NCI-H2196 (cell line): ENCODE measurements at regions not wholly inside any gene's neighbourhood (a gene's known extent, or its start where the extent isn't known, plus 50 kb on each side); places are given as distances from the start of the nearest gene placed in this dataset.

Experiments
- DNase-seq: peaks from one replicate; lab custom pipeline; 2025; ENCODE audit not compliant: unreplicated experiment; lab: John Stamatoyannopoulos, UW

DNA sequence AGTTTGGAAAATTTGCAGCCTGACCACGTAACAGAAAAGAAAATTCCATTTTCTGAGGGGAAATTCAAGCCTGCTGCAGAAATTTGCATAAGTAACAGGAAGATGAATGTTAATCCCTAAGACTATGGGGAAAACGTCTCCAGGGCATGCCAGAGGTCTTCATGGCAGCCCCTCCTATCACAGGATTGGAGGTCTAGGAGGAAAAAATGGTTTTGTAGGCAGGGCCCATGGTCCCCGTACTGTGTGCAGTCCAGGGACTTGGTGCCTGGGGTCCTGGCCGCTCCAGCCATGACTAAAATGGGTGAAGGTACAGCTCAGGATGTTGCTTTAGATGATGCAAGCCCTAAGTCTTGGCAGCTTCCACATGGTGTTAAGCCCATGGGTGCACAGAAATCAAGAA lies 437.3 kb upstream of the SEMA3A start:
- no peak for DNase-seq

DNA sequence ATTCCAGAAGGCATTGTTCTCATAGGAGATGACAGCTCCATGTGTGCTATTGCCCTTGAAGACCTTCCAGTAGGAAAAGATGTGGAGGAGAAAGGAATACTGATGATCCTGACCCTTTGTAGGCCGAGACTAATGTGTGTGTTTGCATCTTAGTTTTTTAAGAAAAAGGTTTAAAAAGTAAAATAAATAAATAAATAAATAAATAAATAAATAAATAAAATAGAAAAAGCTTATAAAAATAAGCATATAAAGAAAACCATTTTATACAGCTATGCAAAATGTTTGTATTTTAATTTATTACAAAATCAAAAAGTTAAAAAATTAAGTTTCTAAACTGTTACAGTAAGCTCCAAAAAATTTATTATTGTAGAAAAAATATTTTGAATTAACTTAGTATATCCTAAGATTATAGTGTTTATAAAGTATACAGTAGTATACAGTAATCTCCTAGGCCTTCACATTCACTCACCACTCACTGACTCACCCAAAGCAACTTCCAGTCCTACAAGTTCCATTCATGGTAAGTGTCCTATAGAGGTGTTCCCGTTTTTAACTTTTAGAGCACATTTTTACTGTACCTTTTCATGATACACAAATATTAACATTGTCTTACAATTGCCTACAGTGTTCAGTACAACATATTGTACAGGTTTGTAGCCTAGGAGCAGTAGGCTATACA lies 435.2 kb upstream of the SEMA3A start:
- DNase-seq, result no peak

- DNase-seq, result no peak
Measured at GRCh38 chr7:84629216-84629615, 434.6 kb upstream of the SEMA3A start.

DNA sequence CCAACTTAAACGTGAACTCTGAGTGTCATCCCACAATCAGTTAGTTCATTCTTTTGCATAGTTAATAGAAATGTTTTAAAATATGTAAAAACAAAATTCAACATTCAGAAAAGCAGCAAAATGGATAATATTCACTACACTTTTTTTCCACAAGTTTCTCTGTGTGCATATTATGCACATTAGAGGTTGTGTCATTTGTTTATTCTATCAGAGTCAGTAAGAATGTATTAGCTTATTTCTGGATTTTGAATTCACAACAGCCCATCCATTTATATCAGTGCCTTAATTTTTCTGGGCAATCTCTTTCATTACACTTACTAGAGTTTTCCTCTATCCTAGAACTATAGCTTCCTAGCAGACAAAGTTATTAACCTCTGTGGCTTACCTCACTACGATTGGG lies 432.7 kb upstream of the SEMA3A start:
- no peak for DNase-seq

GRCh38 chr7:84624927-84625326 lies 430.3 kb upstream of the SEMA3A start:
- DNase-seq, result no peak

GRCh38 chr7:84624527-84624926 lies 429.9 kb upstream of the SEMA3A start:
- DNase-seq, result no peak

GRCh38 chr7:84617265-84618030 lies 422.9 kb upstream of the SEMA3A start:
- no peak for DNase-seq

DNA sequence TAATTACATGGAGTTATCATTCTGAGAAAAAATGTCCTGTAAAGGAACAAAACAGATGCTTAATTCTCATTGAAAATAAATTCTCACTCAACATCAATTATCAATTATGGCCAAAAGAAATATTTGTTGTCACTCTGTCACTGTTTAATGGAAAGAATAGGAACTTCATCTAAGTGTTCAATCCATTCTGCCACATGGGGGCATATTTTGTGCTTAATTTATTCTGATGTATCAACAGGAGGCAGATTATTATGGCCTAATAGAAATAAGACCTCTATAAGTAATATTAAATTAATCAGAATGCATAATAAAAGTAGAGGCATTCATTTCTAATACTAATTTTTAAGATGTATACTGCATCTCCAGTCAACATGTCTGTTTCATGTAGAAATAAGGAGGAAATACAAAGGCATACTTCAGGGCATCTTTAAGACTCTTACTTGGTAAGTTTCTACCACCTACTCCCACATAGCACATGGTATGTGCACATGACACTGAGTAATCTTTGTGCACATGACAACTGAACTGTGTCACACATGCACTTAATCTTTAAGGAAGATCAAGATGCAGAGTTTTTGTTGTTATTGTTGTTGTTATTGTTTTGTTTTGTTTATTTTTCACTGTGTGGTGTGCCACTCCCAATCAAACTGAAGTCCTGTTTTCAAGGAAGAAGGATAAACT lies 420.4 kb upstream of the SEMA3A start:
- no peak for DNase-seq

GRCh38 chr7:84612981-84613681 lies 418.5 kb upstream of the SEMA3A start:
- no peak for DNase-seq

DNA sequence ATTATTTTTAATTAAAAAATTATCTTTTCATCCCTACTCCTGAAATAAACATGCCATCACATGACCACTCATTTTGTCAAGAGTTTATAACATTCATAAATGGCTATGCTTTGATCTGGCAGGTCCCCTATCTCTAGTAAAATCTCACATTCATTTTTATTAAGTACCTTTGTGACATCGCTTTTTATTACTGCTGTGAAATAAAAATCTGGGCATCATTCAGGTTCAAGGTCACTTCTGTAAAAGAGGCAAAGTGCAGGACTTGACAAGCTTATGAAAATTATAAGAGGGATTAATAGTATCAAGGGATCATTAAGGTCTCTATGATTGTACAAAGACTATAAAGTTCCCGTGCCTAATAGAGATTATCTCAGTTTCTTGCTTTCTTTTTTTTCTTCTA lies 416.8 kb upstream of the SEMA3A start:
- no peak for DNase-seq

GRCh38 chr7:84610390-84610789 lies 415.8 kb upstream of the SEMA3A start:
- no peak for DNase-seq

DNA sequence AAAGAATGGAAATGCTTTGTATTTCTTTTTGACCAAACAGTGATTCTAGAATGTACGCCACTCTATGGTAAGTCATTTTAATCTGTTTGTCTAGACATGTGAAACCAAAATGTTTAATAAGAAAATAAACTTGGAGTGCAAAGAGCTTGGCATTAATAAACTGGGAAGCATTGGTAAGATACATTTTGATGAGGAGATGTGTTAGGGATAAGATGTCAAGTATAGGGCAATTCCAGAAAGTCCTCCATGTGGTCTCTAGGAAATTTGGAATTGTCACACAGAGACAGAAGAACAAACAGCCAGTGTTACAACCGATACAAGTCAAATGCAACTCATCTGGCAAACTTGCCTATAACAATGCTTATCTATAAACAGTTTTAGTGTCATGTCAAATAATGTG lies 410.7 kb upstream of the SEMA3A start:
- no peak for DNase-seq

DNA sequence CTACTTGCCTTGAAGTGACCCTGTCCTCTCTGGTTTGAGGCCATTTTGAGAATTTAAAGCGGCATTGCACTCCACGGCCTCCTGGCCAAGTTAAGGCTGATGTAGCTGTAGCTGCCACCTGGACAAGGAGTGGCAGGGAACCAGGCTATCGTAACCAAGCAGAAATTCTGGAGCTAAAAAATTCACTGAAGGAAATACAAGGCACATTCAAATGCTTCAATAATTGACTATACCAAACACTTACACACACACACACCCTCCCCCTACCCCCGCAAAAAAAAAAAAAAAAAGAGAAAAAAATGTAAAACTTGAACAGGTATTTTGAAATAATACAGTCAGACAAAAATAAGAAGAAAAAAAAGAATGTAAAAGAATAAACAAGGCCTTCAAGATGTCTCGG lies 409.0 kb upstream of the SEMA3A start:
- no peak for DNase-seq

GRCh38 chr7:84595026-84595425 lies 400.4 kb upstream of the SEMA3A start:
- no peak for DNase-seq

DNA sequence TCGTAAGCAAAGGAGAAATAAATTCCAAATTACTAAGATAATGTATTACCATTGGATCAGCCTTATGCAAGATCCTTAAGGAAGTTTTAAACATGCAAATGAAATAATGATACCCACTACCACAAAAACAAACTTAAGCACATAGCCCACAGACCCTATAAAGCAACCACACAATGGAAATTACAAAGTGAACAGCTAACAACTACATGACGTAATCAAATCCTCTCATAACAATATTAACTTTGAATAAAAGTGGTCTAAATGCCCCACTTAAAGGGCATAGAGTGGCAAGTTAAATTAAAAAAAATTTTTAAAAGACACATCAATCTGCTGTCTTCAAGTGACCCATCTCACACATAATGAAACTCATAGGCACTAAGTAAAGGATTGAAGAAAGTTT lies 397.3 kb upstream of the SEMA3A start:
- no peak for DNase-seq

DNA sequence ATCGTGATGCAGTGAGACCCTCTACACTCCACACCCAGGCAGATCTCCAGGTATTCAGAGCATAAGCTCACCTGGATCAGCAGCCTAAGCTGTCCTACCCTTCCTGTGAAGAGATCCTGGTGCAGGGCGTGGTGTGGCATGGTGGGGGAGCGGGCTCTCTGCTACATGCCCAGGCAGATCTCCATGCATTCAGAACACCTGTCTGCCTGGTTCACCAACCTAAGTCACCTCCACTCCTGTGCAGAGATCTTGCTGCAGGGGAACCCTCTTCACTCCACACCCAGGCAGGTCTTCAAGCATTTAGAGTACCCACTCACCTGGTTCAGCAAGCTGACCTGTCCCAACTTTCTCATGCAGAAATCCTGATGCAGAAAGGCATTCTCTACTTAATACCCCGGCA lies 394.4 kb upstream of the SEMA3A start:
- DNase-seq, result no peak

- DNase-seq, result no peak
Measured at GRCh38 chr7:84583331-84583730, 388.7 kb upstream of the SEMA3A start.

DNA sequence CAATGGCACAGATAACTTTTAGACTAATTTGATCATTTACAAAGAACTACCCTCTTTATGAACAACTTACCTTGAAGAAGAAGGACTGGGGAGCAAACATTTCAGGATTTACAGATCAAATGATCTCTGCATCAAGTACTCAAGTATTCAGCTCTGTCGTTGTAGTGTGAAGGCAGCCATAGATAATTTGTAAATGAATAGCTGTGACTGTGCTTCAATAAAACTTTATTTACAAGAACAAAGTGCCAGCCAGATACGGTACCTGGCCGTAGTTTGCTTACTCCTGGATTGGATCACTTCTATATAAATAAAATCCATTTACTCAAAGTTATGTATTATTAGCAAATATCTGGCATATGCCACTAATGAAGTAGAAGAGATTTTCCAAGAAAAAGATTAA lies 388.2 kb upstream of the SEMA3A start:
- no peak for DNase-seq

- DNase-seq, result no peak
Measured at GRCh38 chr7:84578825-84579224, 384.2 kb upstream of the SEMA3A start.

- no peak for DNase-seq
Measured at GRCh38 chr7:84568781-84569180, 374.2 kb upstream of the SEMA3A start.

DNA sequence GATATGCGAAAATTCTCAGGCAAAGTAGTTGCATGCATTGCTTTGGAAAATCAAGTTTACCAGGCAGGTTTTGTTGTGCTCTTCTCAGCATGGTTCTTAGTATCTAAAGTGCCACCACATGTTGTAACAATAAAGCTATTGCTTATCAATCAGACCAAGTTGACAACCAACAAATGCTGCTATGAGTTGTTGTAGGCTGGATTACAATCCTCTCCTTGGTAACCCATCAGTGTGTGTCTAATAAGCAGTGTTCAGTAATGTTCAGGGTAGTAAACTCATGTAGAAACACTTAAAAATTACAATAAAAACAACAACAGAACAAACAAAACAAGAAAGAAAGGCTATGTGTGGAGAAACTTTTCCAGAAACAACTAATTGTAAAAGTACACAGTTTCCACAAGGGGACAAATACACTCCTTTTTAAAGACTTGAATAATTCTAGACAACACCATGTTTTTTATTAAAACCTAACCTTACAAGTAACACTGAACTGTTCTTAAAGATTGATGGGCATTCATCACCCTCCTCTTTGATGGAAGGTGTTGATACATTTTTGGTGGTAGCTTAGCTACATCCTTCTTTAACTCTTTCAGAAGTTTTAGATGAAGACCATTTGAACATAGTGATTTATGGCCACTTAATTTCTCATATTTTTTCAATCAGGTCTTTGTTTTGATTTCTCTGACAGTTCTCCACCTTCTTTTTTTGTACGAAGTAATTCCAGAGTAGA lies 370.9 kb upstream of the SEMA3A start:
- DNase-seq, result no peak
